Gastroesophageal sphincter (tissue), 4 donors: ENCODE measurements at regions not wholly inside any gene's neighbourhood (a gene's known extent, or its start where the extent isn't known, plus 50 kb on each side); places are given as distances from the start of the nearest gene placed in this dataset.

Experiments used
- ATAC-seq: fragments of 150-250 bp; one replicate; pipeline ENCODE4 v1.9.1; 2016; ENCODE audit warnings: mild to moderate bottlenecking, moderate library complexity
- H3K27ac ChIP-seq, 4 donors: fragments of 200-600 bp; sonication (generic) in 3 of 4; 1 replicate in 3 of 4; 2 replicates in 1 of 4; pipeline ENCODE4 v1.5.1; 2016 to 2019
- H3K27me3 ChIP-seq: fragments of 200-600 bp; sonication (generic); one replicate; pipeline ENCODE4 v1.5.1; 2019
- H3K36me3 ChIP-seq, 2 donors: fragments of 200-600 bp; sonication (generic); one replicate each; pipeline ENCODE4 v1.5.1; 2019; ENCODE audit warnings: control low read depth in 1 of 2
- H3K4me1 ChIP-seq, 3 donors: fragments of 200-600 bp; sonication (generic); 1 replicate in 2 of 3; 2 replicates in 1 of 3; pipeline ENCODE4 v1.5.1; 2016 to 2019; ENCODE audit warnings: control low read depth in 2 of 3
- H3K4me3 ChIP-seq, 2 donors: fragments of 200-600 bp; sonication (generic); one replicate each; pipeline ENCODE4 v1.5.1; 2019; ENCODE audit warnings: mild to moderate bottlenecking in 1 of 2, moderate library complexity in 1 of 2
- H3K9me3 ChIP-seq, 3 donors: fragments of 200-600 bp; sonication (generic); one replicate each; pipeline ENCODE4 v1.5.1; 2017 to 2019; ENCODE audit warnings: control low read depth in 2 of 3
- EP300 ChIP-seq: sonication (generic); formaldehyde crosslinking; IDR thresholded peaks from one replicate; pipeline ENCODE4 v1.6.1; 2017; ENCODE audit warnings: antibody characterized with exemption, mild to moderate bottlenecking
- POLR2A ChIP-seq, 2 donors: fragments of 450-650 bp; IDR thresholded peaks; one replicate each; pipeline ENCODE4 v1.6.1; 2017; ENCODE audit warnings: antibody characterized with exemption in 2 of 2, mild to moderate bottlenecking in 2 of 2, moderate library complexity in 1 of 2
- POLR2AphosphoS5 ChIP-seq: sonication (generic); formaldehyde crosslinking; IDR thresholded peaks from one replicate; pipeline ENCODE4 v1.6.1; 2017; ENCODE audit warnings: antibody characterized with exemption
- WGBS, 2 donors: methylation state at CpG; one replicate each; pipeline ENCODE4 v1.1.5; 2018; ENCODE audit warnings: low coverage in 1 of 2; 5-methylcytosine and 5-hydroxymethylcytosine counted together
- TF ChIP-seq, protein P1 (sequence below), 4 experiments: fragments of 200-600 bp in 2 of 4; fragments of 450-650 bp in 2 of 4; sonication (generic) in 1 of 4; IDR thresholded peaks; one replicate each; pipeline ENCODE4 v1.5.1; 2017 to 2019; ENCODE audit warnings: antibody characterized with exemption in 4 of 4, mild to moderate bottlenecking in 2 of 4, moderate library complexity in 2 of 4

GRCh38 chr13:40488869-40489391, 177.5 kb downstream of the FOXO1 start:
- Histone ChIP-seq H3K27ac (no peak overlapping the region), H3K4me1 (no peaks in the 10 kb centered on the region)
- 64 to 96% methylated on average over 6 to 11 of the region's 21 CpGs for WGBS, 2 donors

DNA sequence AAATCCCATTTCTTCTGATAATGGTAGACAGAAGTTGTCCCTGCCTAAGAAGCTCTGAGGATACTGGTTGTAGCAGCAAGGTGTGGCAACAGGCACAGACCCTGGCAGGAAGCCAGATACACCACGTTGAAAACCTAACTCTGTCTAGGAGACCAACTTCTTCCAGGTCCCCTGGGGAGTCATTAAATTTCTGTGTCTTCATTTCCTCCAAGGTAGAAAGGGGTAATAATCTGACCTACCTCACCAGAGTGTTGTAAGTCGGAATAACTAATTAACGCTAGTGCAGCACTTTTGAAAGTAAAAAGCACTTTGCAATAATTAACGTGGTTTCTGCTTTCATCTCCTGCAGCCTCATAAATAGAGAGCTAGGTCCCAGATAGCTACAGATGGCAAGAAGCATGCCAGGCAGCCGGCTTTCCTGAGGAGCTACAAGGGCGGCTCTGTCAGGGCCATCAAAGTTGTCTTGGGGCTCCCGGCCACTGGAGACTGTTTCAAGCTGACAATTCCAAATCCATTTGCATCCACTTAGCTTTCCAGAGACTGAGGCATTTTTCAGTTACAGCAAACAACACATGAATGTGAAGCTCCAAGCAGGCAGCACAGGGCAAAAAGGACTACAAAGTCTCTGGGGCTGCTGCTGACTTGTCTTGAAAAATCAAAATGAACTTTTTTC, 176.2 kb downstream of the FOXO1 start:
- H3K4me3 ChIP-seq = no peak overlapping the region
- no peaks in the 10 kb centered on the region for H3K9me3 ChIP-seq
- 74 to 80% methylated on average over 4 to 7 of the region's 7 CpGs for WGBS, 2 donors
- ATAC-seq = no peak
- TF ChIP-seq EP300 = no peak
- TF ChIP-seq POLR2A (IDR thresholded peaks at IDR 0.05) = no peak
- TF ChIP-seq POLR2AphosphoS5 = no peak
- TF ChIP-seq, protein P1, sequence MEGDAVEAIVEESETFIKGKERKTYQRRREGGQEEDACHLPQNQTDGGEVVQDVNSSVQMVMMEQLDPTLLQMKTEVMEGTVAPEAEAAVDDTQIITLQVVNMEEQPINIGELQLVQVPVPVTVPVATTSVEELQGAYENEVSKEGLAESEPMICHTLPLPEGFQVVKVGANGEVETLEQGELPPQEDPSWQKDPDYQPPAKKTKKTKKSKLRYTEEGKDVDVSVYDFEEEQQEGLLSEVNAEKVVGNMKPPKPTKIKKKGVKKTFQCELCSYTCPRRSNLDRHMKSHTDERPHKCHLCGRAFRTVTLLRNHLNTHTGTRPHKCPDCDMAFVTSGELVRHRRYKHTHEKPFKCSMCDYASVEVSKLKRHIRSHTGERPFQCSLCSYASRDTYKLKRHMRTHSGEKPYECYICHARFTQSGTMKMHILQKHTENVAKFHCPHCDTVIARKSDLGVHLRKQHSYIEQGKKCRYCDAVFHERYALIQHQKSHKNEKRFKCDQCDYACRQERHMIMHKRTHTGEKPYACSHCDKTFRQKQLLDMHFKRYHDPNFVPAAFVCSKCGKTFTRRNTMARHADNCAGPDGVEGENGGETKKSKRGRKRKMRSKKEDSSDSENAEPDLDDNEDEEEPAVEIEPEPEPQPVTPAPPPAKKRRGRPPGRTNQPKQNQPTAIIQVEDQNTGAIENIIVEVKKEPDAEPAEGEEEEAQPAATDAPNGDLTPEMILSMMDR (IDR thresholded peaks at IDR 0.05) = no peak
- no peaks in the 10 kb centered on the region for H3K27me3 ChIP-seq
- H3K36me3 ChIP-seq = no peaks in the 10 kb centered on the region
- H3K4me1 ChIP-seq = no peaks in the 10 kb centered on the region
- H3K27ac ChIP-seq = no peak overlapping the region

More at GRCh38 chr13:40488869-40489391, 177.5 kb downstream of the FOXO1 start:
- H3K4me3 ChIP-seq = no peak overlapping the region
- ATAC-seq = no peak
- no peaks in the 10 kb centered on the region for H3K9me3 ChIP-seq
- no peaks in the 10 kb centered on the region for H3K36me3 ChIP-seq
- no peaks in the 10 kb centered on the region for H3K27me3 ChIP-seq
- TF ChIP-seq EP300 (no peak), POLR2AphosphoS5 (no peak), POLR2A (IDR thresholded peaks at IDR 0.05) (no peak)
- TF ChIP-seq, protein P1 (IDR thresholded peaks at IDR 0.05) = no peak

DNA sequence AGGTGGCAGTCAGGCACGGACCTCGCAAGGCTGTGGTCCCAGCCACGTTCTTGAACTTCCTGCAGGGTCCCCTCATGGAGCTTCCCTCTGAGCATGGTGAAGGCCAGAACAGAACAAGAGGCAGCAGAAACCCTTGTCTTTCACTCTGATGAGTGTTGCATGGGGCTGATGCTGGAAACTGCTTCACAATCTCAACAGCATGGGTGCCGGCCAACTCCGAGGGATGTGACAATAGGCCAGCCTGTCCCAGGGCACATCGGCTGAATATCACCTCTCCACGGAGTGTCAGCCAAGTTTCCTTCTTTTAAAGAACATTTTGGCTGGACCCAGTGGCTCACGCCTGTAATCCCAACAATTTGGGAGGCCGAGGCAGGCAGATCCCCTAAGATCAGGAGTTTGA, 173.9 kb downstream of the FOXO1 start:
- no peak for TF ChIP-seq POLR2AphosphoS5
- TF ChIP-seq EP300 = no peak
- TF ChIP-seq, protein P1 (IDR thresholded peaks at IDR 0.05) = no peak
- no peak for TF ChIP-seq POLR2A (IDR thresholded peaks at IDR 0.05)
- Histone ChIP-seq H3K4me3 (no peak overlapping the region), H3K27ac (no peak overlapping the region), H3K36me3 (no peaks in the 10 kb centered on the region), H3K4me1 (no peaks in the 10 kb centered on the region), H3K9me3 (no peaks in the 10 kb centered on the region), H3K27me3 (no peaks in the 10 kb centered on the region)
- WGBS, 2 donors = no CpG with 5 or more reads among the region's 9 CpGs
- no peak for ATAC-seq

DNA sequence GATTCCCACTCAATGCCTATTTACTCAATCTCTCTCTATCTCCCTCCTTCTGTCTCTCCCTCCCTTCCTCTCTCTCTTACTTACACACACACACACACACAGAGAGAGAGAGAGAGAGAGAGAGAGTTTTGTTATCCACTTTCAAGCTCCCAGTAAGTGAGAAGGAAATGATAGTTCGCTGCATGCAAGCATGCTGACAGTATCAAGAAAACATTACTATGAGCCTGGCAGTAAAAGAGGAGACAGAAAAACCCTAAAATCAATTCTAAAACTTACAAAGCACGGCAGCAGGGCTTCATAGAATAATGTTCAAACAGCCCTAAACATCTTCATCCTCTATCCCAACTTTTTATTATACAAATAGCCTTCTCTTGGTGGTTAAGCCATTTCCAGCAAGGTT, 171.9 kb downstream of the FOXO1 start:
- WGBS, 2 donors = 47 to 57% methylated on average over 1 to 2 of the region's 2 CpGs
- no peaks in the 10 kb centered on the region for H3K36me3 ChIP-seq
- no peak for ATAC-seq

More for the DNA sequence above, 171.9 kb downstream of the FOXO1 start:
- no peaks in the 10 kb centered on the region for H3K4me1 ChIP-seq
- H3K9me3 ChIP-seq = no peaks in the 10 kb centered on the region
- no peak overlapping the region for H3K27ac ChIP-seq
- no peak for TF ChIP-seq POLR2AphosphoS5
- TF ChIP-seq POLR2A (IDR thresholded peaks at IDR 0.05) = no peak
- TF ChIP-seq, protein P1 (IDR thresholded peaks at IDR 0.05) = no peak
- no peak for TF ChIP-seq EP300
- H3K4me3 ChIP-seq = no peak overlapping the region
- H3K27me3 ChIP-seq = no peaks in the 10 kb centered on the region
